ENCODE measurements at regions not wholly inside any gene's neighbourhood (a gene's known extent, or its start where the extent isn't known, plus 50 kb on each side); places are given as distances from the start of the nearest gene placed in this dataset.
"Not testable (repeated sequence)": the region's sequence is repeated elsewhere in the genome, so short reads cannot be mapped to it uniquely, and the experiment has no call there.

- no peak for DNase-seq
These were observed 139.6 kb downstream of the LARP7 start for GRCh38 chr4:112776535-112776934.

- DNase-seq = no peak
These were observed 141.6 kb downstream of the LARP7 start for GRCh38 chr4:112778520-112778919.

GRCh38 chr4:112793033-112793432 is 156.1 kb downstream of the LARP7 start:
- no peak for DNase-seq

GRCh38 chr4:112800001-112800400 is 163.1 kb downstream of the LARP7 start:
- no peak for DNase-seq

- DNase-seq = no peak
These were observed 164.4 kb downstream of the LARP7 start for GRCh38 chr4:112801341-112801740.

GRCh38 chr4:112802780-112803179 is 165.8 kb downstream of the LARP7 start:
- no peak for DNase-seq

- no peak for DNase-seq
These were observed 170.1 kb downstream of the LARP7 start for GRCh38 chr4:112807083-112807482.

GRCh38 chr4:112808001-112808400 is 171.1 kb downstream of the LARP7 start:
- no peak for DNase-seq

- DNase-seq = no peak
These were observed 176.8 kb downstream of the LARP7 start for GRCh38 chr4:112813790-112814189.

GRCh38 chr4:112817933-112818593 is 181.1 kb downstream of the LARP7 start:
- peak; percentile 66 for DNase-seq

- DNase-seq = no peak
These were observed 181.6 kb downstream of the LARP7 start for GRCh38 chr4:112818594-112818965.

GRCh38 chr4:112819729-112820128 is 182.8 kb downstream of the LARP7 start:
- DNase-seq = no peak

- DNase-seq = no peak
These were observed 186.2 kb downstream of the LARP7 start for GRCh38 chr4:112823156-112823555.

GRCh38 chr4:112823606-112824005 is 186.7 kb downstream of the LARP7 start:
- DNase-seq = no peak

GRCh38 chr4:112830753-112831386 is 193.9 kb downstream of the LARP7 start:
- DNase-seq = no peak

GRCh38 chr4:112832493-112832892 is 195.6 kb downstream of the LARP7 start:
- no peak for DNase-seq

- DNase-seq = no peak
These were observed 200.0 kb downstream of the LARP7 start for GRCh38 chr4:112836895-112837294.

- DNase-seq = not testable (repeated sequence)
These were observed 201.1 kb downstream of the LARP7 start for GRCh38 chr4:112838015-112838414.

GRCh38 chr4:112840061-112840460 is 203.1 kb downstream of the LARP7 start:
- DNase-seq = no peak

GRCh38 chr4:112840619-112841018 is 203.7 kb downstream of the LARP7 start:
- DNase-seq = no peak

GRCh38 chr4:112842513-112842912 is 205.6 kb downstream of the LARP7 start:
- no peak for DNase-seq

- DNase-seq = no peak
These were observed 204.1 kb upstream of the ANK2 start for GRCh38 chr4:112845386-112845785.

- DNase-seq = no peak
These were observed 202.4 kb upstream of the ANK2 start for GRCh38 chr4:112847045-112847444.

- peak; percentile 59 for DNase-seq
These were observed 201.7 kb upstream of the ANK2 start for GRCh38 chr4:112847781-112848180.

GRCh38 chr4:112848911-112849310 is 200.5 kb upstream of the ANK2 start:
- DNase-seq = no peak
